GM12864 (cell line): ENCODE measurements at regions not wholly inside any gene's neighbourhood (a gene's known extent, or its start where the extent isn't known, plus 50 kb on each side); places are given as distances from the start of the nearest gene placed in this dataset.
"Not testable (repeated sequence)": the region's sequence is repeated elsewhere in the genome, so short reads cannot be mapped to it uniquely, and the experiment has no call there.

Experiments
- DNase-seq: peaks from one replicate; pipeline ENCODE4 v3.0.0-alpha.2; 2011; ENCODE audit warnings: low read depth
- H3K4me3 ChIP-seq: 2 replicates; pipeline ENCODE4 v1.5.1; 2011; ENCODE audit warnings: mild to moderate bottlenecking, low read depth, low read length, control low read depth
- TF ChIP-seq, protein P1 (sequence below): IDR thresholded peaks from 2 replicates; pipeline ENCODE4 v1.5.1; 2011; ENCODE audit warnings: low read depth, mild to moderate bottlenecking, moderate library complexity, low read length, control low read depth, inconsistent platforms; ENCODE audit errors: missing control alignments

DNA sequence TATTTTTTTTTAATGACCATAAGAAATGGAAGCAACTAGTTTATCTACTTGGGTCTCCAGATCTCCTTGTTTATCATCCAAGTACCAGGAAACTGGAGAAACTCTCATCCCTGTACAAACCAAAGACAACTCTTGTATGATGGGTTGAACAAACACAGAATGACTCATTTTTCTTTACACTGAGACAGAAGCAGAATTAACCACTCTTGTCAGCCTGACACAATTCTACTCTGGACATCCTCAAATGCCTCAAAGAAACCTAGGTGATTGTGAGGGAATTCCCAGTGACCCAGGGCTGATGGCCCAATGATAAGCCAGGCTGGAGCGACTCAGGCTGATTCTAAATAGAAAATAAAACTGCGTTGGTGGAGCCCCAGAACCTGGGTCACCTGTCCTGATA lies 151.5 kb downstream of the ZNF737 start:
- no peak overlapping the region for H3K4me3 ChIP-seq
- no peak for DNase-seq
- TF ChIP-seq, protein P1, sequence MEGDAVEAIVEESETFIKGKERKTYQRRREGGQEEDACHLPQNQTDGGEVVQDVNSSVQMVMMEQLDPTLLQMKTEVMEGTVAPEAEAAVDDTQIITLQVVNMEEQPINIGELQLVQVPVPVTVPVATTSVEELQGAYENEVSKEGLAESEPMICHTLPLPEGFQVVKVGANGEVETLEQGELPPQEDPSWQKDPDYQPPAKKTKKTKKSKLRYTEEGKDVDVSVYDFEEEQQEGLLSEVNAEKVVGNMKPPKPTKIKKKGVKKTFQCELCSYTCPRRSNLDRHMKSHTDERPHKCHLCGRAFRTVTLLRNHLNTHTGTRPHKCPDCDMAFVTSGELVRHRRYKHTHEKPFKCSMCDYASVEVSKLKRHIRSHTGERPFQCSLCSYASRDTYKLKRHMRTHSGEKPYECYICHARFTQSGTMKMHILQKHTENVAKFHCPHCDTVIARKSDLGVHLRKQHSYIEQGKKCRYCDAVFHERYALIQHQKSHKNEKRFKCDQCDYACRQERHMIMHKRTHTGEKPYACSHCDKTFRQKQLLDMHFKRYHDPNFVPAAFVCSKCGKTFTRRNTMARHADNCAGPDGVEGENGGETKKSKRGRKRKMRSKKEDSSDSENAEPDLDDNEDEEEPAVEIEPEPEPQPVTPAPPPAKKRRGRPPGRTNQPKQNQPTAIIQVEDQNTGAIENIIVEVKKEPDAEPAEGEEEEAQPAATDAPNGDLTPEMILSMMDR: no peak

DNA sequence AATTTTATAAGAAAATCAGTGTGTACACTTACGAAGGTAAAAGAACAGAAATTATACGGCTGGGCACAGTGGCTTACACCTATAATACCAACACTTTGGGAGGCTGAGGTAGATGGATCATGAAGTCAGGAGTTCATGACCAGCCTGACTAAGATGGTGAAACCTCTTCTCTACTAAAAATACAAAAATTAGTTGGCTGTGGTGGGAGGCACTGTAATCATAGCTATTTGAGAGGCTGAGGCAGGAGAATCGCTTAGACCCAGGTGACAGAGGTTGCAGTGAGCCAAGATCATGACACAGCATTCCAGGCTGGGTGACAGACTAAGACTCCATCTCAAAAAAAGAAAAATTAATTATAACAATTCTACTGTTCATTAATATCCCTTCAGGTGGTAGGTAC lies 151.9 kb downstream of the ZNF737 start:
- H3K4me3 ChIP-seq: no peak overlapping the region
- TF ChIP-seq, protein P1: no peak
- DNase-seq: no peak

DNA sequence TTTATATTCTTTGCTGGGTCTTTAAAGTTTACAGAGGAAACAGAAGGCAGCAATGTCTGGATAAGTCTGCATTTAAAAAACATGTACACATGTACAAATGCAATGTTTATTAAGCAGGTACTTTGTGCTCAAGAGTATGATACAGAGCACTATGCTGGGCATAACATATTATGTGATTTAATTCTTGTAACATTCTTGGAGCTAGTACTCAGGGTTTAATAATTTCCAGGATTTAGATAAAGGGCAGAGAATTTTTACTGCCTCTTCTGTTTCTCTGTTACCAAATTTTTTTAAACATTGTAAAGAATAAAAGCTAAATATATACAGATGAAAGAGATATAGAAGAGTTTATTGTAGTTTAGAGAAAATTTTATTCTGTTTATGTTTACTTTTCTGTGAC lies 152.7 kb downstream of the ZNF737 start:
- DNase-seq: no peak
- TF ChIP-seq, protein P1: no peak
- no peak overlapping the region for H3K4me3 ChIP-seq

DNA sequence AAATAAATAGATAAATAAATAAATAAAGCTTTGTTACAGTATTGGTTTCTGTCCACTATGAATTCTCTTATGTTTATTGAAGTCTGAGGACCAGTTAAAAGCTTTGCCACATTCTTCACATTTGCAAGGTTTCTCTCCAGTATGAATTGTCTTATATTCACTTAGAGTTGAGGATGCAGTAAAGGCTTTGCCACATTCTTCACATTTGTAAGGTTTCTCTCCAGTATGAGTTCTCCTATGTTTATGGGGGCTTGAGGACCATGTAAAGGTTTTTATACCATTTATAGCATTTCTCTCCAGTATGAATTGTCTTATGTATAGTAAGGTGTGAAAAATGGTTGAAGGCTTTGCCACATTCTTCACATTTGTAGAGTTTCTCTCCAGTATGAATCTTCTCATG lies 168.3 kb downstream of the ZNF737 start:
- no peak overlapping the region for H3K4me3 ChIP-seq
- DNase-seq: no peak
- TF ChIP-seq, protein P1: no peak

DNA sequence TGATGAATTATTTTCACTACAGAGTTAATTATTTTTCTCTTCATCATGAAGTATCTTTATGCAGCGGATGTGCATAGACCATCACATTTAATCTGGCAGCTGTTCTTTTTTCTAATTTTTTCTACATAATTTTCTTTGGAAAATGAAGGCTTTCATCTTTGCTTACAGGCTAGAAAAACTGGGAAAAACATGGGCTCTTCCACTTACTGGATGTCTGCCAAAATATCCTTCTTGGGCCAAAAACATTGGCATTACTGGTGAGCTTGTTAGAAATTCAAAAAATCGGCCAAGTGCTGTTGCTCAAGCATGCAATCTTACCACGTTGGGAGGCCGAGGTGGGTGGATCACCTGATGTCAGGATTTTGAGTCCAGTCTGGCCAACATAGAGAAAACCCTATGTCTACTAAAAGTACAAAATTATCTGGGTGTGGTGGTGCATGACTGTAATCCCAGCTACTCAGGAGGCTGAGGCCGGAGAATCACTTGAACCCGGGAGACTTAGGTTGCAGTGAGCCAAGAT lies 176.8 kb downstream of the ZNF737 start:
- no peak for DNase-seq
- H3K4me3 ChIP-seq: no peak overlapping the region
- TF ChIP-seq, protein P1: no peak

DNA sequence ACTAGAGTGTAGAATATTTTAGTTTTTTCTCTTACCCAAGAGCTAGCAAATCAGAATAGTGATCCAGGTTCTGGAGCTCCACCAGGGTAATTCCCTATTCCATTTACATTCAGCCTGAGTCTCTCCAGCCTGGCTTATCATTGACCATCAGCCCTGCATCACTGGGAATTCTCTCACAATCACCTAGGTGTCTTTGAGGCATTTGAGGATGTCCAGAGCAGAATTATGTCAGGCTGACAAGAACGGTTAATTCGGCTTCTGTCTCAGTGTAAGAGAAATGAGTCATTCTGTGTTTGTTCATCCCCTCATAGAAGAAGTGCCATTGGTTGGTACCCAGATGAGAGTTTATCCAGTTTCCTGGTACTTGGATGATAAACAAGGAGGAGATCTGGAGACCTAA lies 180.5 kb downstream of the ZNF737 start:
- DNase-seq: no peak
- no peak overlapping the region for H3K4me3 ChIP-seq
- TF ChIP-seq, protein P1: no peak

DNA sequence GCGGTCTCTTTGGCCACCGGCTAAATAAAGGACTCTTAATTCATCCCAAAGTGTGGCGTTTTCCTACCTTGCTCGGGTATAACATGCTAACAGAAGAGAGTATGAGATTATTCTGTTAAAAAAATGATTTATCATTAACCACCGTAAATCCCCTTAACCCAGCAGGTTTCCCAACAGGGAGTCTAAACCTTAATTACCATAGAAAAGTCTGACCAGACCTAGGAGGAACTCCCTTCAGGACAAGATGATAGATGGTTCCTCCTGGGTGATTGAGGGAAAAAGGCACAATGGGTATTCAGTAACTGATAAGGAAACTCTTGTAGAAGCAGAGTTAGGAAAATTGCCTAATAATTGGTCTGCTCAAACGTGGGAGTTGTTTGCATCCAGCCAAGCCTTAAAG lies 193.7 kb downstream of the ZNF737 start:
- TF ChIP-seq, protein P1: no peak
- no peak overlapping the region for H3K4me3 ChIP-seq
- no peak for DNase-seq

DNA sequence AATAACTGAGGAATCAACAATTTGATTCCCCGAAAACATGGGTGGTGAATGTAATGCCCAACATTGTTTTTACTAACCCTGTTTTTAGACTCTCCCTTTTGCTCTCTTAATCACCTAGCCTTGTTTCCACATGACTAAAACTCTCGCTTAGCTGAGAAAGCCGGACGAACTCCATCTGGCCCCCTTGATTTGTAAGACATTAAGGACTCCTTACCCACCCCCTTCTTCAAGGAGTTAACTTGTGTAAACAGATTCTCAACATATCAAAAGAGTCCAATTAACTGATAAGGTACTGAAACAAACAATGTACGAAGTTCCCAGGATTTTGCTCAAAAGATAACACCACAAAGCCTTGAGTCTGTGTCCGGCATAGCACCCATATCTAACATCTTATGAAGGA lies 194.3 kb downstream of the ZNF737 start:
- DNase-seq, H3K4me3 ChIP-seq: not testable (repeated sequence)
